GM18499 (cell line): ENCODE measurements at regions not wholly inside any gene's neighbourhood (a gene's known extent, or its start where the extent isn't known, plus 50 kb on each side); places are given as distances from the start of the nearest gene placed in this dataset.
A peak's percentile ranks its signal among the peaks of the same experiment; 100 is the strongest.

ENCODE experiments used
- ATAC-seq: cut with Tn5 transposase; IDR thresholded peaks from one replicate; pipeline ENCODE4 v1.9.1; 2021; ENCODE audit warnings: moderate number of reproducible peaks; ENCODE audit not compliant: insufficient read depth, unreplicated experiment

GRCh38 chr2:122734766-122735424, 979.4 kb downstream of the TSN start:
- no peak for ATAC-seq

- ATAC-seq = no peak
Measured at GRCh38 chr2:122736279-122736678, 980.8 kb downstream of the TSN start.

GRCh38 chr2:122737429-122738077, 982.1 kb downstream of the TSN start:
- peak; percentile 77 for ATAC-seq

- no peak for ATAC-seq
Measured at GRCh38 chr2:122739732-122740593, 984.5 kb downstream of the TSN start.

GRCh38 chr2:122740594-122740948, 985.1 kb downstream of the TSN start:
- no peak for ATAC-seq

GRCh38 chr2:122741403-122741802, 986.0 kb downstream of the TSN start:
- no peak for ATAC-seq

GRCh38 chr2:122743021-122743675, 987.7 kb downstream of the TSN start:
- ATAC-seq = no peak

GRCh38 chr2:122745603-122746002, 990.2 kb downstream of the TSN start:
- no peak for ATAC-seq

- ATAC-seq = no peak
Measured at GRCh38 chr2:122747670-122748069, 992.2 kb downstream of the TSN start.

- no peak for ATAC-seq
Measured at GRCh38 chr2:122748552-122749011, 993.1 kb downstream of the TSN start.

- no peak for ATAC-seq
Measured at GRCh38 chr2:122749405-122749804, 994.0 kb downstream of the TSN start.

- no peak for ATAC-seq
Measured at GRCh38 chr2:122750095-122750494, 994.6 kb downstream of the TSN start.

GRCh38 chr2:122750808-122751207, 995.4 kb downstream of the TSN start:
- no peak for ATAC-seq

- no peak for ATAC-seq
Measured at GRCh38 chr2:122753336-122753735, 997.9 kb downstream of the TSN start.

GRCh38 chr2:122754561-122754960, 999.1 kb downstream of the TSN start:
- ATAC-seq = no peak

- no peak for ATAC-seq
Measured at GRCh38 chr2:122755281-122755780, 999.9 kb downstream of the TSN start.

- ATAC-seq = no peak
Measured at GRCh38 chr2:122758967-122759366, 1003.5 kb downstream of the TSN start.

GRCh38 chr2:122764014-122764413, 1008.6 kb downstream of the TSN start:
- no peak for ATAC-seq

GRCh38 chr2:122780251-122780650, 1024.8 kb downstream of the TSN start:
- no peak for ATAC-seq

- no peak for ATAC-seq
Measured at GRCh38 chr2:122794100-122794499, 1038.6 kb downstream of the TSN start.
